ENCODE measurements at regions not wholly inside any gene's neighbourhood (a gene's known extent, or its start where the extent isn't known, plus 50 kb on each side); places are given as distances from the start of the nearest gene placed in this dataset.

DNA sequence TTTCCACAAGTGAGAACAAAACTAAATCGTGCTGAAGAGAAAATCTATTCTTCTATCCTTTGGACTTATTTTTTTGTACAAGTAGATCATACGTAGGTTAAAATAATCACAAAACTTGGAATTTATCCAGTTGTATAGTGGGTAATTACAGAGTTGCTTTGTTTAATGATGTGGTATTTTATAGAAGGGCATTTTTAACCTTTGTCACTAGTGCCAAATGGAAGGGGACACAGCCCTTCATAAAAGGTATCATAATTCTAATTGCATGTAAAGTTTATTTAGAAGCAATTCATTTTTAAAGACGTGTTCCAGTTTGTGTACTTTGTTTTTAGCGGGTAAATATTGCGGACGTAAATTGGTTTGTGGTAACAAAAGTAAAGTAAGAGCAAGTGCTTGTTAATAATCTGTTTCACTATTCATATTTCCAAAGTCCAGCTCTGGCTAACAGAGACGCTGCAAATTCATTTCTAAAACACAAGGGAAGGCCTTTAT is 99.5 kb downstream of the ERCC5 start:
- no CpG with 5 or more reads among the region's 7 CpGs for WGBS (ENCODE audit: insufficient coverage)
- Mint-ChIP-seq H3K4me3 (no peak overlapping the region), H3K27ac (no peak overlapping the region), H3K4me1 (no peaks in the 10 kb centered on the region), H3K27me3 (no peaks in the 10 kb centered on the region), H3K9me3 (ENCODE audit: insufficient read depth) (peaks cover under 1% of the 10 kb centered on the region)
- H4K20me1 ChIP-seq (ENCODE audit: control insufficient read depth, insufficient read depth, low read length, poor library complexity, severe bottlenecking): no peaks in the 10 kb centered on the region
- no peak for ATAC-seq (ENCODE audit: low read depth)
- ChIA-PET CTCF (no interaction called here), POLR2A (no interaction called here)
- no peak for DNase-seq
- no peak overlapping the region for H3K27ac ChIP-seq (ENCODE audit: low read length in 2 of 2)
- no peak overlapping the region for H3K4me2 ChIP-seq (replicated peaks; ENCODE audit: low read depth, low read length, poor library complexity, severe bottlenecking)
- H3K9me3 ChIP-seq (ENCODE audit: control extremely low read depth in 1 of 3, control insufficient read depth in 2 of 3, insufficient read depth in 1 of 3, low read length in 2 of 3): peaks cover 1 to 5% (median 4%) of the 10 kb centered on the region in 3 donors
- no peaks in the 10 kb centered on the region for H3K36me3 ChIP-seq (replicated peaks in 1 of 2; ENCODE audit: control extremely low read depth in 1 of 2, control insufficient read depth in 1 of 2, extremely low read depth in 1 of 2, insufficient read depth in 2 of 2, low read length in 1 of 2)
- intact Hi-C loops (cut with micrococcal nuclease): no loop called here
- no peak overlapping the region for H3K9ac ChIP-seq (ENCODE audit: low read length)
- no peak overlapping the region for H3K4me3 ChIP-seq (ENCODE audit: control extremely low read depth in 1 of 5, extremely low read depth in 1 of 5, insufficient read depth in 1 of 5, low read depth in 2 of 5, low read length in 4 of 5)
- no peaks in the 10 kb centered on the region for H3K79me2 ChIP-seq (ENCODE audit: control insufficient read depth, insufficient read depth, low read length)
- TF ChIP-seq, protein P1, sequence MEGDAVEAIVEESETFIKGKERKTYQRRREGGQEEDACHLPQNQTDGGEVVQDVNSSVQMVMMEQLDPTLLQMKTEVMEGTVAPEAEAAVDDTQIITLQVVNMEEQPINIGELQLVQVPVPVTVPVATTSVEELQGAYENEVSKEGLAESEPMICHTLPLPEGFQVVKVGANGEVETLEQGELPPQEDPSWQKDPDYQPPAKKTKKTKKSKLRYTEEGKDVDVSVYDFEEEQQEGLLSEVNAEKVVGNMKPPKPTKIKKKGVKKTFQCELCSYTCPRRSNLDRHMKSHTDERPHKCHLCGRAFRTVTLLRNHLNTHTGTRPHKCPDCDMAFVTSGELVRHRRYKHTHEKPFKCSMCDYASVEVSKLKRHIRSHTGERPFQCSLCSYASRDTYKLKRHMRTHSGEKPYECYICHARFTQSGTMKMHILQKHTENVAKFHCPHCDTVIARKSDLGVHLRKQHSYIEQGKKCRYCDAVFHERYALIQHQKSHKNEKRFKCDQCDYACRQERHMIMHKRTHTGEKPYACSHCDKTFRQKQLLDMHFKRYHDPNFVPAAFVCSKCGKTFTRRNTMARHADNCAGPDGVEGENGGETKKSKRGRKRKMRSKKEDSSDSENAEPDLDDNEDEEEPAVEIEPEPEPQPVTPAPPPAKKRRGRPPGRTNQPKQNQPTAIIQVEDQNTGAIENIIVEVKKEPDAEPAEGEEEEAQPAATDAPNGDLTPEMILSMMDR (IDR thresholded peaks at IDR 0.05): no peak
- no peak for TF ChIP-seq EZH2 (IDR thresholded peaks at IDR 0.05; ENCODE audit: borderline replicate concordance, insufficient read depth, low read depth, low read length, poor library complexity, severe bottlenecking)
- H3K27me3 ChIP-seq (replicated peaks in 1 of 4; ENCODE audit: control extremely low read depth in 1 of 4, control insufficient read depth in 3 of 4, insufficient read depth in 4 of 4, low read length in 3 of 4): peaks cover 0 to 6% (median 0%) of the 10 kb centered on the region in 4 experiments
- H2AFZ ChIP-seq (ENCODE audit: insufficient read depth, low read depth, low read length, poor library complexity, severe bottlenecking): no peak overlapping the region
- H3K4me1 ChIP-seq (ENCODE audit: control insufficient read depth in 2 of 2, insufficient read depth in 2 of 2, low read length in 2 of 2): no peaks in the 10 kb centered on the region

DNA sequence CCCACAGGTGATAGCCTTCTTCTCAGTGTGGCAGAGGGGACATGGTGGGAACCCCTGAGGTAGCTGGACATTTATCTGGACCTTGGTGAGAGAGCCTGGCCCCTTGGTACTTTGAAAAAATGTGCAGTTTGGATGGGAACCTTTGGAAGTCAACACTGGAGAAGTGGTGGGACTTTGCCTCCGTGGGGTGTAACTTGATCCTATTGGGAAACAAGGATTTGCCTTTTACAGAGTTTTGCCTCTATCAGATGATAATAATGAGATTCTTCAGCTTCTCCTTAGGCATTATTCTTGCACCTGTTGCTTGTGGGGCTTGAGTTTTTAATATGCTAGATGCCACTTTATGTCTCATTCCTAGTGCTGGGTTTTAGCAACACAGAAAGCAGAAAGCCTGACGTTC is 99.0 kb downstream of the ERCC5 start:
- Histone ChIP-seq H3K4me2 (replicated peaks; ENCODE audit: low read depth, low read length, poor library complexity, severe bottlenecking) (no peak overlapping the region), H3K79me2 (ENCODE audit: control insufficient read depth, insufficient read depth, low read length) (no peaks in the 10 kb centered on the region), H3K9ac (ENCODE audit: low read length) (no peak overlapping the region), H3K4me3 (ENCODE audit: control extremely low read depth in 1 of 5, extremely low read depth in 1 of 5, insufficient read depth in 1 of 5, low read depth in 2 of 5, low read length in 4 of 5) (no peak overlapping the region), H4K20me1 (ENCODE audit: control insufficient read depth, insufficient read depth, low read length, poor library complexity, severe bottlenecking) (no peaks in the 10 kb centered on the region), H3K27ac (ENCODE audit: low read length in 2 of 2) (no peak overlapping the region), H3K27me3 (replicated peaks in 1 of 4; ENCODE audit: control extremely low read depth in 1 of 4, control insufficient read depth in 3 of 4, insufficient read depth in 4 of 4, low read length in 3 of 4) (peaks cover 0 to 7% (median 0%) of the 10 kb centered on the region in 4 experiments), H3K9me3 (ENCODE audit: control extremely low read depth in 1 of 3, control insufficient read depth in 2 of 3, insufficient read depth in 1 of 3, low read length in 2 of 3) (peaks cover 1 to 7% (median 6%) of the 10 kb centered on the region in 3 donors), H3K36me3 (replicated peaks in 1 of 2; ENCODE audit: control extremely low read depth in 1 of 2, control insufficient read depth in 1 of 2, extremely low read depth in 1 of 2, insufficient read depth in 2 of 2, low read length in 1 of 2) (no peaks in the 10 kb centered on the region), H3K4me1 (ENCODE audit: control insufficient read depth in 2 of 2, insufficient read depth in 2 of 2, low read length in 2 of 2) (no peaks in the 10 kb centered on the region), H2AFZ (ENCODE audit: insufficient read depth, low read depth, low read length, poor library complexity, severe bottlenecking) (no peak overlapping the region)
- Mint-ChIP-seq H3K27me3 (no peaks in the 10 kb centered on the region), H3K27ac (no peak overlapping the region), H3K4me1 (no peaks in the 10 kb centered on the region), H3K4me3 (no peak overlapping the region), H3K9me3 (ENCODE audit: insufficient read depth) (peaks cover 4% of the 10 kb centered on the region)
- intact Hi-C loops (cut with micrococcal nuclease): no loop called here
- ATAC-seq (ENCODE audit: low read depth) (no peak), DNase-seq (no peak)
- TF ChIP-seq EZH2 (IDR thresholded peaks at IDR 0.05; ENCODE audit: borderline replicate concordance, insufficient read depth, low read depth, low read length, poor library complexity, severe bottlenecking): no peak
- TF ChIP-seq, protein P1 (IDR thresholded peaks at IDR 0.05): no peak
- WGBS (ENCODE audit: insufficient coverage): no CpG with 5 or more reads among the region's 2 CpGs
- ChIA-PET CTCF (no interaction called here), POLR2A (no interaction called here)
